H9 (cell line): ENCODE measurements at regions not wholly inside any gene's neighbourhood (a gene's known extent, or its start where the extent isn't known, plus 50 kb on each side); places are given as distances from the start of the nearest gene placed in this dataset.

Source experiments
- DNase-seq: peaks from one replicate; pipeline ENCODE4 v3.0.0-alpha.2; 2017
- H2AFZ ChIP-seq: one replicate; pipeline ENCODE4 v1.6.1; 2013; ENCODE audit warnings: mild to moderate bottlenecking, low read length, control low read depth, moderate library complexity
- H2AK5ac ChIP-seq: 2 replicates; pipeline ENCODE4 v1.6.1; 2013; ENCODE audit warnings: low read length, control low read depth, mixed read lengths; ENCODE audit not compliant: insufficient read length
- H2BK120ac ChIP-seq: one replicate; pipeline ENCODE4 v1.6.1; 2013; ENCODE audit warnings: low read depth, mild to moderate bottlenecking, low read length, control low read depth, inconsistent platforms; ENCODE audit not compliant: poor library complexity, severe bottlenecking
- H2BK12ac ChIP-seq: 2 replicates; pipeline ENCODE4 v1.6.1; 2013; ENCODE audit warnings: low read length, control low read depth, mixed read lengths, low read depth; ENCODE audit not compliant: insufficient read length
- H2BK15ac ChIP-seq: 2 replicates; pipeline ENCODE4 v1.6.1; 2013; ENCODE audit warnings: low read depth, low read length, control low read depth
- H2BK20ac ChIP-seq: one replicate; pipeline ENCODE4 v1.6.1; 2013; ENCODE audit warnings: low read depth, mild to moderate bottlenecking, low read length, control low read depth, inconsistent platforms; ENCODE audit not compliant: poor library complexity, severe bottlenecking
- H2BK5ac ChIP-seq: 2 replicates; pipeline ENCODE4 v1.6.1; 2013; ENCODE audit warnings: low read length, control low read depth, mixed read lengths; ENCODE audit not compliant: insufficient read length
- H3K14ac ChIP-seq: 2 replicates; pipeline ENCODE4 v1.6.1; 2013; ENCODE audit warnings: low read length, control low read depth; ENCODE audit not compliant: insufficient read depth
- H3K18ac ChIP-seq: 2 replicates; pipeline ENCODE4 v1.6.1; 2013; ENCODE audit warnings: low read depth, mild to moderate bottlenecking, mixed read lengths, low read length, control low read depth; ENCODE audit not compliant: insufficient read length
- H3K23ac ChIP-seq: 2 replicates; pipeline ENCODE4 v1.6.1; 2013; ENCODE audit warnings: low read length, control low read depth, mixed read lengths, low read depth; ENCODE audit not compliant: insufficient read length
- H3K23me2 ChIP-seq: 2 replicates; pipeline ENCODE4 v1.6.1; 2013; ENCODE audit warnings: low read depth, mild to moderate bottlenecking, mixed read lengths, low read length, control low read depth; ENCODE audit not compliant: insufficient read length, poor library complexity, severe bottlenecking
- H3K27ac ChIP-seq: 2 replicates; pipeline ENCODE4 v1.5.1; 2013; ENCODE audit warnings: low read length, control low read depth, mixed read lengths, low read depth; ENCODE audit not compliant: insufficient read length
- H3K27me3 ChIP-seq: 2 replicates; pipeline ENCODE4 v1.6.1; 2013; ENCODE audit warnings: low read length, control low read depth, inconsistent platforms; ENCODE audit not compliant: insufficient read depth
- H3K4ac ChIP-seq: 2 replicates; pipeline ENCODE4 v1.6.1; 2013; ENCODE audit warnings: low read depth, mild to moderate bottlenecking, control low read depth, inconsistent platforms, low read length, moderate library complexity
- H3K4me1 ChIP-seq: 2 replicates; pipeline ENCODE4 v1.6.1; 2013; ENCODE audit warnings: low read length, control low read depth, inconsistent platforms; ENCODE audit not compliant: insufficient read depth
- H3K4me2 ChIP-seq: 2 replicates; pipeline ENCODE4 v1.6.1; 2013; ENCODE audit warnings: low read length, control low read depth, mixed read lengths; ENCODE audit not compliant: insufficient read length, insufficient read depth
- H3K56ac ChIP-seq: 2 replicates; pipeline ENCODE4 v1.6.1; 2013; ENCODE audit warnings: low read depth, mild to moderate bottlenecking, mixed read lengths, low read length, control low read depth; ENCODE audit not compliant: insufficient read length
- H3K79me1 ChIP-seq: 2 replicates; pipeline ENCODE4 v1.6.1; 2013; ENCODE audit warnings: low read depth, mild to moderate bottlenecking, moderate library complexity, low read length, control low read depth, inconsistent platforms; ENCODE audit not compliant: insufficient read depth, poor library complexity, severe bottlenecking
- H3K79me2 ChIP-seq: 2 replicates; pipeline ENCODE4 v1.6.1; 2013; ENCODE audit warnings: low read length, control low read depth, inconsistent platforms; ENCODE audit not compliant: insufficient read depth
- H3K9ac ChIP-seq: 2 replicates; pipeline ENCODE4 v1.6.1; 2013; ENCODE audit warnings: low read length, control low read depth, mixed read lengths; ENCODE audit not compliant: insufficient read length; ENCODE audit errors: extremely low read depth
- H3K9me3 ChIP-seq: one replicate; pipeline ENCODE4 v1.6.1; 2013; ENCODE audit warnings: low read depth, low read length, inconsistent platforms; ENCODE audit not compliant: control insufficient read depth
- H3T11ph ChIP-seq: one replicate; pipeline ENCODE4 v1.6.1; 2013; ENCODE audit warnings: mild to moderate bottlenecking, low read length, control low read depth, inconsistent platforms
- H4K20me1 ChIP-seq: one replicate; pipeline ENCODE4 v1.6.1; 2013; ENCODE audit not compliant: control insufficient read depth, insufficient read length, insufficient read depth
- H4K5ac ChIP-seq: 2 replicates; pipeline ENCODE4 v1.6.1; 2013; ENCODE audit warnings: low read depth, mild to moderate bottlenecking, mixed read lengths, low read length, control low read depth; ENCODE audit not compliant: insufficient read length
- H4K8ac ChIP-seq: replicated peaks from 2 replicates; pipeline ENCODE4 v1.6.1; 2013; ENCODE audit warnings: low read length, control low read depth, mixed read lengths, low read depth; ENCODE audit not compliant: insufficient read length
- H4K91ac ChIP-seq: 2 replicates; pipeline ENCODE4 v1.6.1; 2013; ENCODE audit warnings: low read depth, mild to moderate bottlenecking, moderate library complexity, mixed read lengths, low read length, control low read depth; ENCODE audit not compliant: insufficient read length
- H3K27ac Mint-ChIP-seq, 3 experiments: 2 replicates in 2 of 3; 3 replicates in 1 of 3; pipeline ENCODE4 v1.8.0; 2020 to 2021; ENCODE audit warnings: mixed read lengths in 3 of 3, mild to moderate bottlenecking in 1 of 3, moderate library complexity in 1 of 3
- H3K27me3 Mint-ChIP-seq: 2 replicates; pipeline ENCODE4 v1.8.0; 2021; ENCODE audit warnings: low read depth, mild to moderate bottlenecking, moderate library complexity, mixed read lengths
- H3K36me3 Mint-ChIP-seq, 3 experiments: 2 replicates in 2 of 3; 3 replicates in 1 of 3; pipeline ENCODE4 v1.8.0; 2020 to 2021; ENCODE audit warnings: low read depth in 3 of 3, mixed read lengths in 3 of 3; ENCODE audit not compliant: insufficient read depth in 1 of 3
- H3K4me1 Mint-ChIP-seq, 2 experiments: 2 replicates each; pipeline ENCODE4 v1.8.0; 2020; ENCODE audit warnings: mixed read lengths in 2 of 2
- H3K4me3 Mint-ChIP-seq, 2 experiments: 2 replicates in 1 of 2; 3 replicates in 1 of 2; pipeline ENCODE4 v1.8.0; 2020 to 2021; ENCODE audit warnings: mild to moderate bottlenecking in 2 of 2, mixed read lengths in 2 of 2, moderate library complexity in 1 of 2
- H3K9me3 Mint-ChIP-seq, 2 experiments: 2 replicates in 1 of 2; 3 replicates in 1 of 2; pipeline ENCODE4 v1.8.0; 2020; ENCODE audit warnings: mild to moderate bottlenecking in 2 of 2, mixed read lengths in 2 of 2, moderate library complexity in 1 of 2
- CTCF ChIP-seq: fragments of 200-600 bp; sonication (generic); conservative IDR thresholded peaks from 3 replicates; pipeline ENCODE4 v1.8.0; 2021; ENCODE audit warnings: antibody characterized with exemption, mild to moderate bottlenecking
- WGBS: extraction: QIAGEN DNeasy Blood & Tissue Kit; methylation state at CpG from one replicate; pipeline ENCODE4 v1.1.7; 2013; ENCODE audit warnings: missing lambda C conversion rate, low lambda C conversion rate, mixed read lengths; ENCODE audit not compliant: insufficient read length; ENCODE audit errors: extremely low coverage; 5-methylcytosine and 5-hydroxymethylcytosine counted together

GRCh38 chr13:25044071-25044470 lies 51.9 kb upstream of the PABPC3 start:
- WGBS: no CpG with 5 or more reads among the region's 6 CpGs
- Histone ChIP-seq H2AFZ (no peak overlapping the region), H3K9ac (no peak overlapping the region)

More at GRCh38 chr13:25044071-25044470, 51.9 kb upstream of the PABPC3 start:
- Histone ChIP-seq H3K23me2 (peaks cover 4% of the 10 kb centered on the region), H2BK5ac (no peak overlapping the region), H2BK15ac (no peak overlapping the region), H4K91ac (no peak overlapping the region), H3K27ac (no peak overlapping the region), H3K27me3 (peaks cover 2% of the 10 kb centered on the region; the same call in 1 of the 2 replicates), H3K9me3 (no peaks in the 10 kb centered on the region), H2BK12ac (no peak overlapping the region), H3K4ac (no peak overlapping the region), H3K79me1 (no peaks in the 10 kb centered on the region), H4K8ac (no peak overlapping the region), H4K20me1 (no peaks in the 10 kb centered on the region), H3K4me1 (no peaks in the 10 kb centered on the region), H3K79me2 (no peaks in the 10 kb centered on the region), H3T11ph (no peak overlapping the region), H3K4me2 (no peak overlapping the region), H2BK20ac (no peak overlapping the region), H4K5ac (no peak overlapping the region), H3K56ac (no peak overlapping the region), H3K18ac (no peak overlapping the region), H2BK120ac (no peak overlapping the region), H2AK5ac (no peak overlapping the region), H3K23ac (no peak overlapping the region), H3K14ac (no peak overlapping the region)
- Mint-ChIP-seq H3K27ac (no peak overlapping the region), H3K9me3 (no peaks in the 10 kb centered on the region; a peak in 2 of 5 replicates), H3K4me3 (no peak overlapping the region), H3K36me3 (no peaks in the 10 kb centered on the region; a peak in 1 of 7 replicates), H3K27me3 (peaks cover 29% of the 10 kb centered on the region), H3K4me1 (peaks cover 21 to 24% of the 10 kb centered on the region in 2 experiments)
- no peak for TF ChIP-seq CTCF
- no peak for DNase-seq
